Adrenal gland (tissue), 5 donors: ENCODE measurements at regions not wholly inside any gene's neighbourhood (a gene's known extent, or its start where the extent isn't known, plus 50 kb on each side); places are given as distances from the start of the nearest gene placed in this dataset.

ENCODE experiments used
- POLR2A ChIP-seq, 2 donors: fragments of 450-650 bp; IDR thresholded peaks; one replicate each; pipeline ENCODE4 v1.6.1; 2017; ENCODE audit warnings: antibody characterized with exemption in 2 of 2, mild to moderate bottlenecking in 2 of 2, moderate library complexity in 1 of 2
- TF ChIP-seq, protein P1 (sequence below), 6 experiments: fragments of 450-650 bp in 4 of 6; fragments of 200-600 bp in 2 of 6; sonication (generic) in 1 of 6; IDR thresholded peaks; 1 replicate in 5 of 6; 2 replicates in 1 of 6; pipeline versions ENCODE4 v1.5.1 to v1.8.0; 2016 to 2021; ENCODE audit warnings: antibody characterized with exemption in 6 of 6, mild to moderate bottlenecking in 2 of 6, moderate library complexity in 1 of 6
- donor health status: DM: no; HTN: no; CAD: no.

DNA sequence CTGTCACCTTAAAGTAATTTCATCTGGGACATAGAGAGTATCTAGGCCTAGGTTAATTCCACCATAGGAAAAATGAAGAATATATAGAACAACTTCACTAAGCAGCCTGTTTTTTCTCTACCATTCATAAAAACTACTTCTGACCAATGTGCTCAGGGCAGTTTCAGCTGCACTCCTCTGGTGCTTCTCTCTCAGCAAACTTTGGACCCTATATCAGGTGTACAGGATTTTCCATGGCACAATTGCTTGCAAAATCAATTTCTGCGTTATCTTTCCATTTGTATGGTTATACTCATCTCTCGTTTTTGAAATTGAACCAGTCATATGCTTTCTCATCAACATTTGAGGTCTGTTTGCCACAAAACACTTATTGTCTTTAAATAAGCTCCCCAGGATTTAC, 52.1 kb upstream of the FMR1 start:
- TF ChIP-seq, protein P1, sequence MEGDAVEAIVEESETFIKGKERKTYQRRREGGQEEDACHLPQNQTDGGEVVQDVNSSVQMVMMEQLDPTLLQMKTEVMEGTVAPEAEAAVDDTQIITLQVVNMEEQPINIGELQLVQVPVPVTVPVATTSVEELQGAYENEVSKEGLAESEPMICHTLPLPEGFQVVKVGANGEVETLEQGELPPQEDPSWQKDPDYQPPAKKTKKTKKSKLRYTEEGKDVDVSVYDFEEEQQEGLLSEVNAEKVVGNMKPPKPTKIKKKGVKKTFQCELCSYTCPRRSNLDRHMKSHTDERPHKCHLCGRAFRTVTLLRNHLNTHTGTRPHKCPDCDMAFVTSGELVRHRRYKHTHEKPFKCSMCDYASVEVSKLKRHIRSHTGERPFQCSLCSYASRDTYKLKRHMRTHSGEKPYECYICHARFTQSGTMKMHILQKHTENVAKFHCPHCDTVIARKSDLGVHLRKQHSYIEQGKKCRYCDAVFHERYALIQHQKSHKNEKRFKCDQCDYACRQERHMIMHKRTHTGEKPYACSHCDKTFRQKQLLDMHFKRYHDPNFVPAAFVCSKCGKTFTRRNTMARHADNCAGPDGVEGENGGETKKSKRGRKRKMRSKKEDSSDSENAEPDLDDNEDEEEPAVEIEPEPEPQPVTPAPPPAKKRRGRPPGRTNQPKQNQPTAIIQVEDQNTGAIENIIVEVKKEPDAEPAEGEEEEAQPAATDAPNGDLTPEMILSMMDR (IDR thresholded peaks at IDR 0.05), result no peak
- TF ChIP-seq POLR2A (IDR thresholded peaks at IDR 0.05), result no peak
